DOHH2 (cell line): ENCODE measurements at regions not wholly inside any gene's neighbourhood (a gene's known extent, or its start where the extent isn't known, plus 50 kb on each side); places are given as distances from the start of the nearest gene placed in this dataset.

ENCODE experiments used
- H3F3A ChIP-seq: fragments of 200-600 bp; sonication (generic), shearing (Covaris generic); 2 replicates; pipeline ENCODE4 v1.6.0; 2016; ENCODE audit warnings: antibody characterized with exemption, mild to moderate bottlenecking; ENCODE audit not compliant: control insufficient read depth, insufficient read depth
- H3K27ac ChIP-seq: fragments of 200-600 bp; sonication (generic); 2 replicates; pipeline ENCODE4 v1.5.1; 2014; ENCODE audit warnings: low read depth, mild to moderate bottlenecking, low read length, moderate library complexity
- H3K27me3 ChIP-seq: fragments of 200-600 bp; sonication (generic); 2 replicates; pipeline ENCODE4 v1.6.1; 2014; ENCODE audit warnings: mild to moderate bottlenecking, low read length, mixed read lengths; ENCODE audit not compliant: control insufficient read depth
- H3K36me3 ChIP-seq: fragments of 200-600 bp; sonication (generic); 2 replicates; pipeline ENCODE4 v1.6.1; 2014; ENCODE audit warnings: mild to moderate bottlenecking, low read length, moderate library complexity, mixed read lengths; ENCODE audit not compliant: control insufficient read depth
- H3K4me1 ChIP-seq: fragments of 200-600 bp; sonication (generic); 2 replicates; pipeline ENCODE4 v1.6.1; 2014; ENCODE audit warnings: mild to moderate bottlenecking, low read length, mixed read lengths; ENCODE audit not compliant: control insufficient read depth
- H3K4me2 ChIP-seq: fragments of 200-600 bp; sonication (generic); 2 replicates; pipeline ENCODE4 v1.6.0; 2014; ENCODE audit warnings: mild to moderate bottlenecking, low read length, moderate library complexity
- H3K4me3 ChIP-seq: fragments of 200-600 bp; sonication (generic); 2 replicates; pipeline ENCODE4 v1.5.1; 2014; ENCODE audit warnings: mild to moderate bottlenecking, low read length, mixed read lengths
- H3K79me2 ChIP-seq: fragments of 200-600 bp; sonication (generic); 2 replicates; pipeline ENCODE4 v1.6.1; 2014; ENCODE audit warnings: mild to moderate bottlenecking, low read length, mixed read lengths; ENCODE audit not compliant: control insufficient read depth
- H3K9me2 ChIP-seq: fragments of 200-600 bp; sonication (generic); replicated peaks from 2 replicates; pipeline ENCODE4 v1.6.1; 2014; ENCODE audit warnings: mild to moderate bottlenecking, low read length, mixed read lengths; ENCODE audit not compliant: control insufficient read depth
- H3K9me3 ChIP-seq: fragments of 200-600 bp; sonication (generic); 2 replicates; pipeline ENCODE4 v1.6.1; 2014; ENCODE audit warnings: antibody characterized with exemption, low read length, mixed read lengths; ENCODE audit not compliant: control insufficient read depth, insufficient read depth
- H4K20me1 ChIP-seq: fragments of 200-600 bp; sonication (generic); 2 replicates; pipeline ENCODE4 v1.6.0; 2014; ENCODE audit warnings: low read depth, mild to moderate bottlenecking, antibody characterized with exemption, low read length, moderate library complexity; ENCODE audit not compliant: control insufficient read depth, insufficient read depth
- EZH2phosphoT487 ChIP-seq: fragments of 200-600 bp; sonication (generic); IDR thresholded peaks from 2 replicates; pipeline ENCODE4 v1.6.1; 2017; ENCODE audit warnings: borderline replicate concordance, mild to moderate bottlenecking, antibody characterized with exemption, low read length, moderate library complexity, mixed read lengths
- TF ChIP-seq, protein P1 (sequence below): fragments of 200-600 bp; sonication (generic); IDR thresholded peaks from one replicate; pipeline ENCODE4 v1.5.1; 2014; ENCODE audit warnings: antibody characterized with exemption, mild to moderate bottlenecking, low read depth, low read length; ENCODE audit not compliant: poor library complexity, severe bottlenecking

DNA sequence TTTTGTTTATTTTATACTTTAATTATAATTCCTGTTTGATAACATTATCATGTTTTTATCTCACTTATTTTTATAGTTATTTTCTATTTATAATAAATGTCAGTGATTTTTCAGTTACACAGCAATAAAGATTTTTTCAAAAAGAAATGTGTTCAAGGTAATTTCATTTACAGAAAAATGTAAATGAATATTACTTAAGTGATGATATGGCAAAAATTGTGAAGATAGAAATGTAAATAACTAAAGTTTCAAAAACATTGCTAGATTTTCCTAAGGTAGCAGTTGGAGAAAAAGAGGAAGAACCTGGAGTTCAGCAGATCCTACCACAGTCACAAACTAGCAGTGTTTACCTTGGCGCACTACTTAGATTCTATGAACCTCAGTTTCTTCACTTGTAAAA, 202.6 kb downstream of the RFPL4B start:
- H3K79me2 ChIP-seq = no peaks in the 10 kb centered on the region
- H3K9me2 ChIP-seq = no peaks in the 10 kb centered on the region
- H3K27ac ChIP-seq = no peak overlapping the region
- H3K4me2 ChIP-seq = no peak overlapping the region
- H3K4me3 ChIP-seq = no peak overlapping the region
- no peaks in the 10 kb centered on the region for H3F3A ChIP-seq
- no peaks in the 10 kb centered on the region for H4K20me1 ChIP-seq
- no peak for TF ChIP-seq EZH2phosphoT487
- TF ChIP-seq, protein P1, sequence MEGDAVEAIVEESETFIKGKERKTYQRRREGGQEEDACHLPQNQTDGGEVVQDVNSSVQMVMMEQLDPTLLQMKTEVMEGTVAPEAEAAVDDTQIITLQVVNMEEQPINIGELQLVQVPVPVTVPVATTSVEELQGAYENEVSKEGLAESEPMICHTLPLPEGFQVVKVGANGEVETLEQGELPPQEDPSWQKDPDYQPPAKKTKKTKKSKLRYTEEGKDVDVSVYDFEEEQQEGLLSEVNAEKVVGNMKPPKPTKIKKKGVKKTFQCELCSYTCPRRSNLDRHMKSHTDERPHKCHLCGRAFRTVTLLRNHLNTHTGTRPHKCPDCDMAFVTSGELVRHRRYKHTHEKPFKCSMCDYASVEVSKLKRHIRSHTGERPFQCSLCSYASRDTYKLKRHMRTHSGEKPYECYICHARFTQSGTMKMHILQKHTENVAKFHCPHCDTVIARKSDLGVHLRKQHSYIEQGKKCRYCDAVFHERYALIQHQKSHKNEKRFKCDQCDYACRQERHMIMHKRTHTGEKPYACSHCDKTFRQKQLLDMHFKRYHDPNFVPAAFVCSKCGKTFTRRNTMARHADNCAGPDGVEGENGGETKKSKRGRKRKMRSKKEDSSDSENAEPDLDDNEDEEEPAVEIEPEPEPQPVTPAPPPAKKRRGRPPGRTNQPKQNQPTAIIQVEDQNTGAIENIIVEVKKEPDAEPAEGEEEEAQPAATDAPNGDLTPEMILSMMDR = no peak
- H3K4me1 ChIP-seq = no peaks in the 10 kb centered on the region
- H3K9me3 ChIP-seq = no peaks in the 10 kb centered on the region
- H3K27me3 ChIP-seq = no peaks in the 10 kb centered on the region
- no peaks in the 10 kb centered on the region for H3K36me3 ChIP-seq

- no peaks in the 10 kb centered on the region for H3K79me2 ChIP-seq
- no peak overlapping the region for H3K27ac ChIP-seq
- H3F3A ChIP-seq = no peaks in the 10 kb centered on the region
- H3K4me2 ChIP-seq = no peak overlapping the region
- H4K20me1 ChIP-seq = no peaks in the 10 kb centered on the region
- H3K9me2 ChIP-seq = no peaks in the 10 kb centered on the region
- no peaks in the 10 kb centered on the region for H3K27me3 ChIP-seq
- H3K36me3 ChIP-seq = no peaks in the 10 kb centered on the region
- H3K4me1 ChIP-seq = no peaks in the 10 kb centered on the region
- no peak for TF ChIP-seq EZH2phosphoT487
- TF ChIP-seq, protein P1 = no peak
- no peak overlapping the region for H3K4me3 ChIP-seq
- no peaks in the 10 kb centered on the region for H3K9me3 ChIP-seq
Observed at GRCh38 chr6:112557435-112557834, 210.3 kb downstream of the RFPL4B start.

GRCh38 chr6:112557961-112558360, 210.8 kb downstream of the RFPL4B start:
- no peak for TF ChIP-seq EZH2phosphoT487
- TF ChIP-seq, protein P1 = no peak
- Histone ChIP-seq H3K36me3 (no peaks in the 10 kb centered on the region), H3K27me3 (no peaks in the 10 kb centered on the region), H3K4me1 (no peaks in the 10 kb centered on the region), H3K9me3 (no peaks in the 10 kb centered on the region), H3K4me2 (no peak overlapping the region), H3K79me2 (no peaks in the 10 kb centered on the region), H3K4me3 (no peak overlapping the region), H3K9me2 (no peaks in the 10 kb centered on the region), H4K20me1 (no peaks in the 10 kb centered on the region), H3K27ac (no peak overlapping the region), H3F3A (no peaks in the 10 kb centered on the region)

GRCh38 chr6:112560651-112561050, 213.5 kb downstream of the RFPL4B start:
- Histone ChIP-seq H3K4me3 (no peak overlapping the region), H3K4me1 (no peaks in the 10 kb centered on the region), H3K27ac (no peak overlapping the region), H4K20me1 (no peaks in the 10 kb centered on the region), H3K79me2 (no peaks in the 10 kb centered on the region), H3K9me3 (no peaks in the 10 kb centered on the region), H3F3A (no peaks in the 10 kb centered on the region), H3K4me2 (no peak overlapping the region), H3K27me3 (no peaks in the 10 kb centered on the region), H3K9me2 (no peaks in the 10 kb centered on the region), H3K36me3 (no peaks in the 10 kb centered on the region)
- TF ChIP-seq EZH2phosphoT487 = no peak
- TF ChIP-seq, protein P1 = no peak
